Activated CD4-positive, alpha-beta T cell treated with anti-CD3 and anti-CD28 coated beads, Interleukin-2, amount 50 U/mL, for 4 hours (primary cell): ENCODE measurements at regions not wholly inside any gene's neighbourhood (a gene's known extent, or its start where the extent isn't known, plus 50 kb on each side); places are given as distances from the start of the nearest gene placed in this dataset.
"Not testable (repeated sequence)": the region's sequence is repeated elsewhere in the genome, so short reads cannot be mapped to it uniquely, and the experiment has no call there.

Experiments
- DNase-seq, 2 experiments: peaks; one replicate each; pipeline ENCODE4 v3.0.0-alpha.2; 2020

DNA sequence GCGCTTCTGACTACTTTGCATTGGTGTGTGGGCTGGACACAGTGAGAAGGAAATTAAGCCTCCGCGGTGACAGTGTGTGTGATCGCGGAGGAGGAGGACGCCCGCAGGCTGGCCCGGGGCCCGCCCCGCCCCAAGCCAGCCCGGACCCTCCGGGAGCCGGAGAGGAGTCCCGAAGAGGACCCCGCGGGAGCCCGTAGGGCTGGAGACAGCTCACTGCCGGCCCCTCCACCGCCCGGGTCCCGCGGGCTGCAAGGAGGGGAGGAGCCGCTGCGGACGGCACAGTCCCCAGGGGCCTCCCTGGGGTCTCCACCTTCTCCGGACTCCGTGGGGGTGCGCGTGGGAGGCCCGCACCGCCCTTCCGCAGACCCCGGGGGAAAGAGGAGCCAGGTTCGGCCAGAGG, 146.4 kb upstream of the ERCC6L2 start:
- no peak for DNase-seq

DNA sequence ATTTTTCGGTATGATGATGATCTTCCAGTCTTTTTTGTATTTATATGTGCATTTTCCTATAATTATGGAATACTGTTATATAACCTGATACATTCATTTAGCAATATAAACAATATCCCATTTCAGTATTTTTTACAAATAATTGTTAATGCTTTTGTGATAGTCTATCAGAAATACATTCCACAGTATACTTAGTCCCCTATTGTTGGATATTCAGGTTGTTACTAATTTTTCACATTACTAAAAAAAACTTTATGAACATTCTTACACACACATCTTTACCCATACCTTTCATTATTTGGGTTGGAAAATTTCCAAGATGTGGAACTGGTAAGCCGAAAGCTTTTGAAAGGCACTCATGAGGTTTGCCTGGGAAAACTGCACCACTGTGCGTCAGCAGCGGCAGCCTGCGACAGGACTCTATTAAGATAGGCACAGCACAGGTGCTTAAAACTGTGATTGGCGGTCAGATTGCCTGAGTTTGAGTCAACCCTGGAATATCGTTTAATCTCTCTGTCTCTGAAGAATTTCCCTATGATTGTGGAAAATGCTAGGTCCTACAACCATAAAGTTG, 147.5 kb upstream of the ERCC6L2 start:
- DNase-seq: no peak

DNA sequence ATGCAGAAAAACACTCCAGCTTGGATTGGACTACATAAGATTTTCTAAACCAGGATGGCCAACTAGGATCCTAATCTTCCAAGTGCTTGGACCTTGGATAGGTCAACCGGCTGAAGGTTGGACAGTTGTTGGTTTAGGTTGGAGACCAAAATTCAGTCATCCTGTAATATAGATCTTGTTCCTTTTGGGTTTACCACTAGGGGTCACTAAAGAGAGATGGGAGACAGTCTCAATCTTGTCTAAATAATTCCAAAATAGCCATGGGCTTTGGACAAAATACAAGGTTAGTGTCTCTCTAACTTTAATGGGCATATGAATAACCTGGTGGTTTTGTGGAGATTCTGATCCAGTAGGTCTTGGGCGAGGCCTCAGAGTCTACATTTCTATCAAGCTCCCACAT, 148.7 kb upstream of the ERCC6L2 start:
- DNase-seq: no peak

DNA sequence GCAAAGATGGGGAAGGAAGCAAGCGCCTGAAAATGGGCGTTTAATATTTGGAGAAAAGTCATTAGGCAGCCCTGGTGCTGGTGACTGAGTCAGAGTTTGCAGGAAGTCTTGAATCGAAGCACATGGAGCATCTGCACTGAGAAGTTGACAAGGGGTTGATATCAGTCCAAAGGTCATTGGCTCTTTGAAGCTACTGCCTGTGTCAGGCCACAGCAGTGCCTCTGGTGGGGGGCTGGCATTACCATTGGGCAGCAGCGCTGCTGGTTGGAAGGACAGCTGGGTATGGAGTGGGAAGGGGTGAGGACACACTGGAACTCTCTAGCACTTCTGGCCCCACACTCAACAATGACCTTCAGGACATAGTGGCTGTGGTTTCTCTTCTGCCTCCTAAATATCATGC, 150.4 kb upstream of the ERCC6L2 start:
- DNase-seq: peak in 1 of 2 experiments; percentile 11

DNA sequence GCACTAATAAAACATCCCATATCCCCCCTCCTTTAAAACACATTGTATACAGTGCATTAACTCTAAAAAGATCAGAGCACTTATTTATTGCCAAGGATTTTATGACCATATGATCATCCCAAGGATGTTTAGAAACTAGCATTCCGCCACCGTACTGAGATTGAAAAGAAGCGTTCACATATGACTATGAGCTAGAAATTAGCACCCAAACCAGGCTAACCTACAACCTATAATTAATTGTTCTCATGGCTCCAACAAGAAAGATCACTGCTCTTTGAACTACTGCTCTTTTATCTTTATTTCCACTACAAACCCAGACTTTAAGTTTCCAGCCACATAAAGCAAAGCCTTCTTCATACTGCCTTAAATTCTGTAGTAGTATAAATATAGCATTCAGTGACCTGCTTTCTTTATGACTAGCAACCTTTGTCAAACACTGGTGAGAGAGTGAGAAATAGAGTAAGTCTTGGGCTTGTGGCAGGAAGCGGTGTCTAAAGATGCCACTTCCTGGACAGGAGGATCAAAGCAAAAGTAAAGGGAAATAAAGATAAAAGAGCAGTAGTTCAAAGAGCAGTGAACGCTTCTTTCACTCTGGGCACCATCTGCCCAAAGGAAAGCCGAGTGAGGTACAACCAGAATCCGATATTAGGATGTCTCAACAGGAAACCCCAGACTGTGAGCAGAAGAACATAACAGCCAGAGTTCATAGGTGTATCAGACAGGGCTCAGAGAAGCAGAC, 151.1 kb upstream of the ERCC6L2 start:
- DNase-seq: peak; percentile 25 to 33

DNA sequence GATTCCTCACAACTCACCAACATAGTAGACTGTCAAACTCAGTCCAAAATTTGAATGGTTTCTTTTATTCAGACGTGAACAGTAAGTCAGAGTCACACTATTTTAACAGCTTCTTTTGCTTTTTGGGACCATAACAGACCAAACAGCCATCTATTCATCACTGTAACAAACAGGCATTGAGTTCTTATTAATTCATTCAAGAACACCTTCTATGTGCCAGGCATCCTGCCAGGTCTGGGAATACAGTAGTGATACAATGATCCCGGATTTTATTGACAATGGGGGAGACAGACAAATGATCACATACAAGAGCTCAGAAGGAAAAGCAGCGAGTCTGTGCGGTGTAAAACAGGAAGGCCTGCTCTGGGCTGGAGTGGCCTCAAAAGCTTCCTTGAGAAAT, 153.3 kb upstream of the ERCC6L2 start:
- DNase-seq: no peak

DNA sequence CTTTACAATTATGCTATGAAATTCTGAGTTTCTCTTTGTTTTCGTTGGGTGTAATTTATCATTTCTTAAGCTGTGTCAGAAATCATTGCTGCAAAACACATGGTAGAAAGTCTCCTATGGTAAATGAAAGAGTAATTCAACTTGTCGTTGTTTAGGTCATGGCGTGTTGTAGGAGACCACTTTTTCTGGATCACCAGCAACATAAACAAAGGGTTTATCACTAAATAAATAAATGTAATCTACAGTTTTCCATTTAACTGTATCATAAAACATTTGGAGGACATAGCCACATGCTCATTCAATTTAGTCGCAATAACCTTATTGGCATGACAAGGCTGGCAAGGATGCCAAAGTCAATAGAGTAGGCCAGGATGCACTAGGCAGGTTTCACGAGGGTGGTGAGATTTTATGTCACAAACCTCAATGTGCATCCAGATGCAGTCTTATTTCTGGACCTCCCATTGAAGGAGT, 154.4 kb upstream of the ERCC6L2 start:
- DNase-seq: no peak

DNA sequence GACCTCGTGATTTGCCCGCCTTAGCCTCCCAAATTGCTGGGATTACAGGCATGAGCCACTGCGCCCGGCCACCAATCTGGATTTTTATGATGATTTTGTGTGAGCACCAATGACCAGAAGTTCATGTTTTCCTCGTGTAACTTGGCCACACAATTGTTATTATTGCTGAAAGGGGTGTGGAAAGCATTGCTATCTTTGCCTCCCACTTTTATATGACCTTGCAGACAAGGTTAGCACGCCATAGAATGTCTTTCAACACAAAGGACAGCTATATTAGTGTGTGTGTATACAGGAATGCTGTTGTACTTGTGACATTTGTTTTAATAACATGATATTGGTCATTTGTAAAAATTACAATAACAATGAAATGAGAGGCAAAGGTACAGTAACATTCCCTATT, 155.0 kb upstream of the ERCC6L2 start:
- DNase-seq: no peak

DNA sequence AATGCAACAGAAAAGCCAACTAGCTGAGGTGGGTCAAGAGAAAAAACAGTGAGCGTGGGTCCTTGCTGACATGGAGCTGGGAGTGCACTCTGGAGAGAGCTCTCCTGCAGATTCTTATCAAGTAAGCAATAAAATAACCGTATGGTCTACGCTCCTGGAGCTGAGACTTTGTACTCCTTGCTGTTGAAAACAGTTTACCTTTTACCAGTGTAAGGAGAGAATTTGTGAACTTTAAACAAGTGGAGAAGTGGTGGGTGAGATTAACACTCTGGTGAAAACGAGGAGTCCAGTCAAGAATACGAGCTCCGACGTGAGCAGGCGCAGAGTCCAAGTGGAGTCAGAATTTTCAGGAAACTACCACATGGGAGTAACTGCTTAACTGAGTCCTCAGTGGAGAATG, 156.1 kb upstream of the ERCC6L2 start:
- DNase-seq: no peak

DNA sequence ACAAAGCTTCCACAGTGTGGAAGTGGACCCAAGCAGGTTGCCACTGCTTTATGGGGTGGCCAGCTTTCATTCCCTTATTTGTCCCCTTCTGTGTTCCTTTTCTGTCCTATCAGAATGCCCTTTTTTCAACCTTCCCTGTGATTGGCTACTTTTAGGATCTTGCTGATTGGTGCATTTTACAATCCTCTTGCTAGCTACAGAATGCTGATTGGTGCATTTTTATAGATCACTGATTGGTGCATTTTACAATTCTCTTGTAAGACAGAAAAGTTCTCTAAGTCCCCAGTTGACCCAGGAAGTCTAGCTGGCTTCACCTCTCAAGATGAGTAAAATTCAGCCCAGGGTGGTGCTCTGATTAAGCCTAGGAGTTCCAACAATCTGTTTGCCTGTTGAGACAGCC, 157.2 kb upstream of the ERCC6L2 start:
- DNase-seq: no peak

DNA sequence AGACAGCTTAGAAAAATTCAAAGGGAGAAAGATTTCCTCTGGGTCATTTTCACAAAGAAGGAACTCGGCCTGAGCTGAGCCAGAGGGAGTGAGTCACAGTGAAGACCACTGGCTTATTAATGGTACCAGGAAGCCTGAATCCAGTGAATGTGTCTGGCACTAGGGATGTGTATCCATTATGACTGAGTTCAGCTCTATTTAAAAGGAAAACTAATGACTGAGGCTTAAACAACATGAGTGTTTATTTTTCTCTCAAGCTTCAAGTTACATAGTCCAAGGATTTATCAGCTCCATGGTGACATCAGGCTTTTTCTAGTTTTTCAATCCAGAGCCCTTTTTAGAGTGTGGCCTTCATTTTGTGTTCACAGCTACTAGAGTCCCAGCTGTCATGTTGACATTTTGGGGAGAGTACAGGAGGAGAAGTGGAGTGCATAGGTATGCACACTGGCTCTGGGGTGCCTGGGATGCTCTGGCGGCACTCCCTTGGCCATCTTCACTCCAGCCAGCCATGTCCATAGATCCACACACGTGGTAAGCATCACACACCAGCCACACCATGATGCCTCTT, 159.5 kb upstream of the ERCC6L2 start:
- DNase-seq: no peak

DNA sequence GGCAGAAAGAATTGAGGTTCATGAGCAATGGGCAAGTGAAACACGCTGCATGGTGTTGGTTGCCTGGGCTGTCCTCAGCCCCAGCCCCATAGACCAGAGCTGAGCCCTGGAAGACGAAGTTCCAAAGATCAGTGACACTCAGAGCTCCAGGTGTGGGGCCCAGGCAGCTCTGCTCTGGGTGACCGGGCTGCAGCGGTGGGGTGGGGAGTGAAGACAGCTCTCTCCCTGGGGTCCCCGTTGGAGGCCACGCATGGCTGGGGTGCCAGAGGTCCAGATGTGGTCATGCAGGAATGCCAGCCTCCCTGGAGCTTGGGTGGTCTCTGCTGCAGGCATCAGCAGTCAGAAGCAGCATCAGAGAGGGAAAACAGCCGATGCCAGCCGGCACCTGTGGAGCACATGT, 165.0 kb upstream of the ERCC6L2 start:
- no peak for DNase-seq

DNA sequence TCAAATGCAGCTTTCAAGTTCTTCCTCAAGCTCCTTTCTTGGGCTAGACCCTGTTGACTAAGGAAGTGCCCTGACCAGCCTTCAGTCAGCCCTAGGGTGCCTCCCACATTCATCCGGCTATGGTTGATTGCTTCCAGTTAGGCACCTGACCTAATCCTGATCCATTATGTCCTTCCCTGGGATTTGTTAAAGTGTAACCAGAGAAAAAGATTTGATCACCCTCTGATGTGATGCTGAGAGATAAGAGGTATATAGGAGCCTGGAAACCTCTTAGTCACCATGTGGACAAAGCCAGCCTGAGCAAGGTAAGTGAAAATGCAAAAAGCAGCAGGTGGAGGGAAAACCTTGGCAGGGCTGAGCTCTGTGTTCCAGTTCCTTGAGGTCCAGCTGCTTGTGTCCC, 178.8 kb upstream of the ERCC6L2 start:
- DNase-seq: no peak

DNA sequence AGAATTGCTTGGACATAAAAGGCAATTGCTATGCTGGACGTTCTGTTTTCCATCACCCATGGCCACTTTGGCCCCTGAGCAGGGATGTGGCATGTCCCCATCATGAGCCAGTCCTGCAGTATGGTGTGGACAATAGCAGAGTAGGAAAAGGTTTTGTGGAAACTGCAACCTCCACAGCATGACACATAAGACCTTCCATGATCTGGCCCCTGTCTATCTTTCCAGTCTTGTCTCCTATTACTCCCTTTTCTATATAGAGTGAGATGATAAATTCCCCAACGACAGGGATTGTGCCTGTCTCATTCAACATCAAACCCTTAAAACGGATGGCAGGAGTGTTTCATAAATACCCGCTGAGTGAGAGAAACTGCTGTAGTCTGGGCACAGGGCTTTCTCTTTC, 174.7 kb upstream of the PTCH1 start:
- no peak for DNase-seq

DNA sequence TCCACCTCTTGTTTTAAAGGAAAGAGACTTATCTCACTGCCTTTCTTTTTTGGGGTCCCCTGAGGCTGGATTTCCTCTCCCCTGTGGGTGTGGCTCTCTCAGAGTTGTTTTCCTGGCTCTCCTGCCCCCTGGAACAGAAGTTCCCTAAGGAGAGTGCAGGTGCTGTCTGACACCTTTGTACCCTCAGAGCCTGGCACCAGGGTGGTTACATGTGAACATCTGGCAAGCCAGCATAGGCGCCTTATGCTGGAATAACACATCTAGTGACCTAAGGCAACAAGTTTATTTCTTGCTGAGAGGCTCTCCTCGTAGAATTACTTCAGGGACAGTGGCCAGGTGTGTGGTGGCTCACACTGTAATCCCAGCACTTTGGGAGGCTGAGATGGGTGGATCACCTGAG, 172.9 kb upstream of the PTCH1 start:
- no peak for DNase-seq

DNA sequence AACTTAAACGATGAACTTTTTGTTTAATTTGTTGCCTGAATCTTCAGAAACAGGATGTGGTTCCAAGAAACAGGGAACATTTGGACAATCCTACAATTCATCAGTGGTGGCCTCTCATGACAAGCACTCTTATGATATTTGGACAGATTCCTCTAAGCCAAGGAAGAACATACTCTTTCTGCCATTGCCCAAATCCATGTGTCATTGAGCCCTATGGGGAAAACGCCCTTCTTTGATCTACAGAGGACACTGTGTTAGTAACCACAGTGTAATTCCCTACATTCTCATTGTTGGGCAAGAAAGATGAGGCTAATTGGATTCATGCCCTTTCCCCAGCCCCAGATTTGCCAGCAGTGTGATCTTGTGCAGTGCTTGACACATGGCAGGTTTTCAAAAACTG, 167.7 kb upstream of the PTCH1 start:
- DNase-seq: no peak

DNA sequence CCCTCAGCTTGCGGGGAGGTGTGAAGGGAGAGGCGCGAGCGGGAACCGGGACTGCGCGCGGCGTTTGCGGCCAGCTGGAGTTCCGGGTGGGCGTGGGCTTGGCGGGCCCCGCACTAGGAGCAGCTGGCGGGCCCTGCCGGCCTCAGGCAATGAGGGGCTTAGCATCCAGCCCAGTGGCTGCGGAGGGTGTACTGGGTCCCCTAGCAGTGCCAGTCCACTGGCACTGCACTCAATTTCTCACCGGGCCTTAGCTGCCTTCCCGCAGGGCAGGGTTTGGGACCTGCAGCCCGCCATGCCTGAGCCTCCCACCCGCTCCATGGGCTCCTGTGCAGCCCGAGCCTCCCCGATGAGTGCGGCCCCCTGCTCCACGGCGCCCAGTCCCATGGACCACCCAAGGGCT, 163.5 kb upstream of the PTCH1 start:
- DNase-seq: not testable (repeated sequence)

DNA sequence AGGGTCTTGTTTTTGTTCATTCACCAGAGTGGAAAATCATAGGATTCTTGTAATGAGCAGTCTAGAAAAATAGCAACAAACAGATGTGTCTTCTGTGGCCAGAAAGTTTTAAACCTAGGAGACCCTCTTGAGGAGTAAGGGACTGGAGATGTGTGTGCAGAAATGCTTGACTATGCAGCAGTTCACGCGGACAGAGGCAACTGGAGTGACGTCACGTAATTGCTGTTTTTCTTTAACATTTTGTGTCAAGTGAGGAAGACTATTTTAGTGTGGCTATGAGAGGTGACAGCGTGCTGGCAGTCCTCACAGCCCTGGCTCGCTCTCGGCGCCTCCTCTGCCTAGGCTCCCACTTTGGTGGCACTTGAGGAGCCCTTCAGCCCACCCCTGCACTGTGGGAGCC, 163.1 kb upstream of the PTCH1 start:
- DNase-seq: no peak

DNA sequence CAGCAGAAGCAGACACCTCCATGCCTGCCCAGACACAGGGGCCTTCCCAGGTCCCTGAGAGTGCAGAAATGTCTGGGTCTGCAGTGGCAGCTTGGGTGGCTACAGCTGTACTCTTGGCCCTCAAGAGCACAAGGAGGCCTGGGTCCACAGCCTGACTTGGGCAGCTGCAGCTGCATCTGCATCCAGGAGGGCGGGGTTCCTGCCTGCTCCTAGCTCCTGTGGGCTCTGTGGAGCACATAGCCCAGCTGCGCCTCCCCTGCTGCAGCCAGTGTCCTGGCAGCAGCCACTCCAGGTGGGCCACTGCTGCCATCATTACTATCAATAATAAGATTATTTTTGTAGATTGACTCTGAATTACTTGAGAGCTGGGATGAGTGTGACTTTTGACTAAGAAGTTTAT, 162.0 kb upstream of the PTCH1 start:
- DNase-seq: no peak

DNA sequence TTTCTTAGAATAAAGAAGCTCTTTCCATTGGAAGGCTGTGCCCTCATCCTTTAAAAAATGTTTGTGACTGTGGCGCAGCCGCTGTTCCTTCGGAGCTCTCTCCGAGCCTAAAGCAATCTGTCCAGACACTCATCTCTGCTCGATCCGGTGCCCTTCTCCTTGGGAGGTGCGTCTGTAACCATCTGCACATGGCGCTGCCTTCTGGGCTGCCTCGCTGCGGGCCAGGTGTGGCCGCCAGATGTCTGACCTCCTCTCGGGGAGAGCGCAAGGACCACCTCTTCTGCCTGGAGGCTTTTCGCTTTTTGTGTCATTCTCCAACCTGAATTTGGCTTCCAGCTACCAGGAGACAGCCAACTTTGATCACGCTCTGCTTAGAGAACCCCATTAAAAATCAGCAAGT, 153.4 kb upstream of the PTCH1 start:
- no peak for DNase-seq

DNA sequence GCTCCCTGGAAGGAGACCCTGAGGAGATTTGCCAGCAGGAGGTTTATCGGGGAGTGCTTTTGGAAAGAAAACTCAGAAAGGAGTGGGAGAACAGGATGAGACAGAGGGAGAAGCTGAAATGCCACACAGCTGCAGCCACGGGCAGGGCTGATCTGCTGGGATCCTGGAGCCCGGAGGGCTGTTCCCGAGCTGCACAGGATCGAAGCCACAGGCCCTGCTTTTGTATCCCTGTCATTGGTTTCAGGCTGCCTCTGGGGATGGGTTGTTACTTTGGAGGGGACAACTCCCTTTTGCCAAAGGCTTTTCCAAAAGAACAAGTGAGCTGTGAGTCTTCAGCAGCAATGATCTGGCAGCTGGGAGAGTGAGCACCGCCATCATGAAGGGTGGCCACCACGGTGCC, 152.5 kb upstream of the PTCH1 start:
- no peak for DNase-seq

DNA sequence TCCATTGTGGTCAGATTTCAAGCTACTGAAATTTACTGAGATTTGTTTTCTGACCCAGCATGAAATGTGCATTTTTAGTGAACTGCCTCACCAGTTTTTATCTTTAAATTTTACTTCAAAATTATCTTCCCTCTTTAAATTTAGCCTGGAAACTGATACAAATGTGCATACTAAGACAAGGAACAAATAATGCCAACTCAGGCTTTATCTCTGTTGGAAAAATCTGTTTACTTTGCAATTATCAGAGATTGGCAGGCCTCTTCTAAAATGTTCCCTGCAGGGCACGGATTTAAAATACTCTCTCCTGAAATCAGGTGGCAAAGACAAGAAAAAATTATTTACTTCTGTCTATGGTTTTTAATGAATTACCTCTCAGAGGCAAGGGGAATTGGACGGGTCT, 151.0 kb upstream of the PTCH1 start:
- no peak for DNase-seq

DNA sequence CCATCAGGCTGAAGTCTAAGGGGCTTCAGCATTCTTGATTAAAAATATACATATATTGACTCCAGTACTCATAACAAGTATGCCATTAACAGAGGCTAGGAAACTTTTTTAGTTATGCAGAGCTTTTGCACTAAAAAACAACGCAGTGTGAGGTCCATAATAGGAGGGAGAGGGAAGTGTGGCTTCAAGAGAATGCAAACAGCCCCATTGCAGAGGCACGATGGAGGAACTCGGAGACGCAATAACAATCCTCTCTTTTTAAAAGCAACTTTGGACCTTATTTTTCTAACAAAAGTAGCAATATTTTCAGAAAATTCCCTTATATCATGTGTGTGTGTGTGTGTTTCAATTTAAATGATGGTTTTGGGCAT, 150.0 kb upstream of the PTCH1 start:
- no peak for DNase-seq

DNA sequence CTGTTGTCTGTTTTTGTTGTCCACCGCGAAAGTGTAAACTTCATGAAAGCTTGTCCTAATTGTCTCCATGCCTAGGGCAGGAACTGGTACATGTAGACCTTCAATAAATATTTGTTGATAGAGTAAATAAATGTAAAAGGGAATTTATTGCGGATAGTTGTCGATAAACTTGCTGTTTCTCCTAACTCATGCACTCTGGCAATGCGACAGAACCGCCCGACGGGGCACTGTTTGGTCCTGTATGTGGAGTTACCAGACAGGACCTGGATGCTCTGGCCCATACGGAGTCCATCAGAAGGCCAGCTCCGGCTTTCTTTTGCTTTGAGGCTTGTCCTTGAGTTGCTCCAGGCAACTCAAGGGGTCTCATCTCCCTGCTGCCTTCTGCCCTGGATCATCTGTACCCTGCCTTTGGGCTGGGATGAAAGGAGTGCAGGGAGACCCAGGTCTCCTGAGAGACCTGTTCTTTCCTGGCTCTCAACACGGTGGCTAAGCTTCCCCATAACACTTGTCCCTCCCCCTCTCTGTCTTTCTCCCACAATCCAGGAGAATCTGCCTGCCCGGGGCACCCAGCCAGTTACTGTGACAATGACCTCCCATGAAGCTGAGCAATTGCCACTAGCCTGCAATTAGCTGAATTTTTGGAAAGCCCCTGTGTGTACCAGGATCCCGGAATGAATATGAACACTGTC, 149.5 kb upstream of the PTCH1 start:
- DNase-seq: no peak
